SJCRH30 (cell line): ENCODE measurements at regions not wholly inside any gene's neighbourhood (a gene's known extent, or its start where the extent isn't known, plus 50 kb on each side); places are given as distances from the start of the nearest gene placed in this dataset.
"Not testable (repeated sequence)": the region's sequence is repeated elsewhere in the genome, so short reads cannot be mapped to it uniquely, and the experiment has no call there.

Source experiments
- DNase-seq, 2 experiments: peaks; one replicate each; pipeline ENCODE4 v3.0.0-alpha.2; 2015 to 2020
- H3K27ac ChIP-seq: fragments of 250-450 bp; sonication (Bioruptor Pico); 2 replicates; pipeline ENCODE4 v1.5.1; 2020; ENCODE audit warnings: mild to moderate bottlenecking, moderate library complexity
- H3K27me3 ChIP-seq: fragments of 250-450 bp; sonication (Bioruptor Pico); 2 replicates; pipeline ENCODE4 v1.5.1; 2020; ENCODE audit warnings: mild to moderate bottlenecking, moderate library complexity
- H3K36me3 ChIP-seq: fragments of 250-450 bp; sonication (Bioruptor Pico); 2 replicates; pipeline ENCODE4 v1.5.1; 2020; ENCODE audit warnings: mild to moderate bottlenecking, moderate library complexity
- H3K4me1 ChIP-seq: fragments of 250-450 bp; sonication (Bioruptor Pico); 2 replicates; pipeline ENCODE4 v1.5.1; 2020; ENCODE audit warnings: mild to moderate bottlenecking, moderate library complexity
- H3K4me3 ChIP-seq: fragments of 250-450 bp; sonication (Bioruptor Pico); 2 replicates; pipeline ENCODE4 v1.5.1; 2020; ENCODE audit warnings: mild to moderate bottlenecking, moderate library complexity
- H3K9me3 ChIP-seq: fragments of 250-450 bp; sonication (Bioruptor Pico); replicated peaks from 2 replicates; pipeline ENCODE4 v1.5.1; 2020; ENCODE audit warnings: mild to moderate bottlenecking, moderate library complexity

DNA sequence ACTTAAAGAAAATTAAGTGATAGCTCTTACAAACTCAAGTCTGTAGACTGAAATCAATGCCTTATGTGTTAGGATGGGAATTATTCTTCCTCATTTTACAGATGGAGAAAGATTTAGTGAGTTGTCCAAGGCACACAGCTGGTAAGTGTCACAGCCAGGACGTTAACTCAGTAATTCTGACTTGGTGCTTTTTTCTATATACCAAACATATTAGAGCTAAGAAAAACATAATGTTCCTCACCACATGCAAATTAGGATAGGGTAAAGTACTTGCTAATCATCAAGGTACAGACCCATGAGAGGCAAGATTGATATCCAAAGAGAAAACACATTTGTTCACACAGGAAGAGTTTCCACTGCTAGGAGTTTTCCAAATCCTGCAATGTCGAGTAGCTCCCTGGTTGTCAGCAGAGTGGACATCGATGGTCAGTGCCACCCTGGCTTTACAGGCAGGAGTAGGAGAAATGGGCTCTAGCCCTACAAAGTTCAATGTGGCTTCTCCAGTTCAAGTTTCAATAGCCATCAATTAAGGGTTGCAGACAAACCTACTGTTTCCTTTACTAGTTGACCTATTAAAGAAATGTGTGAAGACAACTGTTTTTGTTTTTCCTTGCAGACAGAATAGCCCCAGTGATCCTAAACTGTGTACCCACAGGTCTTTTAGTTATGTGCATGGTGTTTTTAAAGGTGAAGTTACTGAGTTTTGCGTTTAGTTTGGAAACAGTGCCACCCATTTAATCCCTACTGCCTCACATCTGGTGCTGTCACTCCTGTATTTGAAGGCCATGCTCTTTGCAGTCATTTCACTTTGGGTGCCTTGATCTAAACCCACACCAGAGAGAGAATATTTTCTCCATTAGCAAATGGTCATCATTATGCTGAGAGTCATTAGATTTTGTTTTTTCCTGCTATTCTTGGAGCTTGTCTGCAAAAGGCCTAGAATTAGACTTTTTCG lies 460.8 kb upstream of the SMARCA2 start:
- H3K4me3 ChIP-seq: no peak overlapping the region
- peaks cover 22% of the 10 kb centered on the region for H3K4me1 ChIP-seq
- DNase-seq: peak; percentile 64 to 86
- H3K27me3 ChIP-seq: no peaks in the 10 kb centered on the region
- H3K36me3 ChIP-seq: no peaks in the 10 kb centered on the region
- H3K27ac ChIP-seq: peak overlapping the region; percentile 55
- H3K9me3 ChIP-seq: peaks cover 7% of the 10 kb centered on the region

- H3K27me3 ChIP-seq, H3K27ac ChIP-seq, H3K4me3 ChIP-seq, H3K9me3 ChIP-seq, H3K36me3 ChIP-seq, DNase-seq: not testable (repeated sequence)
- peaks cover 20% of the 10 kb centered on the region for H3K4me1 ChIP-seq
Measured at GRCh38 chr9:1558666-1559065, 456.5 kb upstream of the SMARCA2 start.

DNA sequence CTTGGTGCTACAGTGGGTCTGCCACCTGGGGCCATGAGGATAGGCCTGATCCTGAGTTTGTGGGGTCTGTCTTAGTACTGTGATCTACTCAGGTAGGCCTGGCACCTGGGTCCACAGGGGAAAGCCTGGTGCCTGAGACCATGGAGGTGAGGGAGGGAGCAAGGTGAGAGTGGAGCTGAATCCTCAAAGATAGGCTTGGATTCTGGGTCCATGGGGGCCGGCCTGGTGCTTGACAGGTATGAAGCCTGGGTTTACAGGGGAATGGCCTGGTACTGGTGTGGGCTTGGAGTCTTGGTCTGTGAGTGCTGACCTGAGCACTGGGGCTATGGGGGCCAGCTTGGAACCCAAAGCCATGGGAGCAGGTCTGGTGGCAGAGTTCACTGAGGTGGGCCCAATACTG lies 439.2 kb upstream of the SMARCA2 start:
- H3K9me3 ChIP-seq: peaks cover 5% of the 10 kb centered on the region; the same call in 1 of the 2 replicates
- no peak overlapping the region for H3K4me3 ChIP-seq

GRCh38 chr9:1580215-1580614 lies 434.9 kb upstream of the SMARCA2 start:
- no peaks in the 10 kb centered on the region for H3K27me3 ChIP-seq
- no peak for DNase-seq
- H3K27ac ChIP-seq: no peak overlapping the region
- H3K4me1 ChIP-seq: peaks cover 2% of the 10 kb centered on the region; the same call in 1 of the 2 replicates
- H3K4me3 ChIP-seq: no peak overlapping the region
- peaks cover 2% of the 10 kb centered on the region; the same call in 1 of the 2 replicates for H3K9me3 ChIP-seq
- H3K36me3 ChIP-seq: no peaks in the 10 kb centered on the region

More for the DNA sequence above, 439.2 kb upstream of the SMARCA2 start:
- H3K27me3 ChIP-seq: no peaks in the 10 kb centered on the region
- H3K4me1 ChIP-seq: peaks cover 2% of the 10 kb centered on the region; the same call in 1 of the 2 replicates
- no peak overlapping the region for H3K27ac ChIP-seq
- no peak for DNase-seq
- no peaks in the 10 kb centered on the region for H3K36me3 ChIP-seq

DNA sequence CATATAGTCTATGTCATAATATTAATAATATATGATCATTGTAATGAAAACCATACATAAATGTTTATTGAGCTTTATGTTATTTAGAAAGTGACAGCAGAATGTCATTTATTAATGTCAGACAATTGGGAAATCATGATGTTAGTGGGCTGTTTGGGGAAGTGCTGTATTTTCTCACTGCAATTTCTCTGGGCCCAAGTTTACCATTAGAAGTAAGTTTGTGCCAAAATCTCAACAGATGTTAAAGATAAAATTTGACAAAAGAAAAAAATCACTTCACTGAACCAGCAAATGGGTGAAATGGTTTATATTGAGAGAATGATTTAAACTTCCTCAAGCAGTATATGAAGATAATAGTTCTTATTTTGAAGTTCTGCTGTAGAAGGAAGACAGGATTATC lies 433.2 kb upstream of the SMARCA2 start:
- H3K4me1 ChIP-seq: peaks cover 2% of the 10 kb centered on the region; the same call in 1 of the 2 replicates
- H3K9me3 ChIP-seq: no peaks in the 10 kb centered on the region
- H3K36me3 ChIP-seq: no peaks in the 10 kb centered on the region
- no peak overlapping the region for H3K4me3 ChIP-seq
- no peak for DNase-seq
- H3K27me3 ChIP-seq: no peaks in the 10 kb centered on the region
- H3K27ac ChIP-seq: no peak overlapping the region

- DNase-seq: no peak
- Histone ChIP-seq H3K4me3 (no peak overlapping the region), H3K4me1 (no peaks in the 10 kb centered on the region), H3K9me3 (no peaks in the 10 kb centered on the region), H3K27me3 (no peaks in the 10 kb centered on the region), H3K36me3 (no peaks in the 10 kb centered on the region), H3K27ac (no peak overlapping the region)
Measured at GRCh38 chr9:1591310-1591709, 423.8 kb upstream of the SMARCA2 start.

DNA sequence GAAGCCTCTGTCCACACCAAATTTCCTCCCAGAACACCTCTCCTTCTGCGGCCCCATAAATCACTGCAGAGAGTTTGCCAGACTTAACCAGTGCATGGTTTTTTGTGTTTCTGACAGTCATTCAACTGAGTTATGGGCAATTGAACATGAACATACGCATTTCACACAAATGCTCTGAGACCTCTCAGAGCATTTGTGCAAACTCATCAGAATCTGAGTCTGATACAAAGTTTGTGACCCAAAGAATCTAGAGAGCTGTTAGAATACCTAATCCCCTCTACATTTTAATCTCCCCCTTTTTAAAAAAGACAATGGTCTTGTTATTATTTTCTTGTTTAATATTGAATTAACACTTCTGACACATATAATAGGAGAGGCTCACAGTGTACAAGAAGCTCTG lies 416.9 kb upstream of the SMARCA2 start:
- DNase-seq: no peak
- H3K27me3 ChIP-seq: no peaks in the 10 kb centered on the region
- no peaks in the 10 kb centered on the region for H3K36me3 ChIP-seq
- H3K27ac ChIP-seq: no peak overlapping the region
- peaks cover 17% of the 10 kb centered on the region for H3K4me1 ChIP-seq
- no peak overlapping the region for H3K4me3 ChIP-seq
- no peaks in the 10 kb centered on the region; the same call in 1 of the 2 replicates for H3K9me3 ChIP-seq

DNA sequence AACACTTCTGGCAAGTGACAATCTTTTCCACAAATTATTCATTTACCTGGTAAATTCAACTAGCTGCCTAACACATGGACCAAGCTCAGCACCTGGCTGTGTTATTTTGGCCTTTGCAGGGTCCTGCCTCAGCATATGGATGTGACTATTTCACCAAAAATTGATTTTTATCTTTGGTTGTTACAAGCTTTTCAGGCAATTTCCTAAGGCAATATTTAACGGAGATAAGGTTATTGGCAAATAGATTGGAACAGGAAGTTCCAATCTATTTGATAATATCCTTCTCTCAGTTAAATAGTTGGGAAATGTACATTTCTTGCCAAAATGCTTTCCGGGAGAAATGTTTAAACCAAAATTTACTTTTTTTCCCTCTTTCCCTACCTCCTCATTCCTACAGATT lies 415.2 kb upstream of the SMARCA2 start:
- Histone ChIP-seq H3K27ac (no peak overlapping the region), H3K27me3 (no peaks in the 10 kb centered on the region), H3K36me3 (no peaks in the 10 kb centered on the region), H3K4me3 (no peak overlapping the region), H3K9me3 (no peaks in the 10 kb centered on the region; the same call in 1 of the 2 replicates), H3K4me1 (peaks cover 30% of the 10 kb centered on the region)
- no peak for DNase-seq

DNA sequence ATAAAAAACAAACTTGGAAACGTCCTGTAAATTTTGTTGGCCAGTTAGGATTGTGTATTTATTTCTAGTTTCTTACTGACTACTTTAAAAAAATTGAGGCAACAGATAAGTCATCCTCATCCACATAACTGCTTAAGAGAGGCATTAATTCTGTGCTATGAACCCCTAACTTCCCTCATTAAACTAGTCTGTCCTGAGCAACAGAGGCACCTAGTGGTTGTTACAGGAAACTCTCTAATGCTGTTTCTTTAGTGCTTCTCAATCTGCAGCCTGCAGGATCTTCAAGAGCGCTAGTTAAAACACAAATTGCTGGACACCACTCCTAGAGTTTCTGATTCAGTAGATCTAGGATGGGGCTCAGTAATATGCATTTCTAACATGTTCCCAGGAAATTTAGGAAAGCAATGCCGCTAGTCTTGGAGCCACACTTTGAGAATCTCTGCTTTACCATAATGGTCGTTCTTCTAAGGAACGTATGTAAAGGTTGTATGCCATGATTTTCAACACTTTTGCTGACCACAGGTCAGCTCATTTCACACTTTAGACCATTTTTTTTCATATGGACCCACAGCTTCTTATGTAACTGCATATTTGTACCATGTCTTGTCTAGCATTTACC lies 410.1 kb upstream of the SMARCA2 start:
- Histone ChIP-seq H3K27ac (no peak overlapping the region), H3K36me3 (no peaks in the 10 kb centered on the region), H3K4me1 (peaks cover 54% of the 10 kb centered on the region), H3K4me3 (no peak overlapping the region), H3K27me3 (no peaks in the 10 kb centered on the region), H3K9me3 (no peaks in the 10 kb centered on the region)
- DNase-seq: peak; percentile 31 to 82

DNA sequence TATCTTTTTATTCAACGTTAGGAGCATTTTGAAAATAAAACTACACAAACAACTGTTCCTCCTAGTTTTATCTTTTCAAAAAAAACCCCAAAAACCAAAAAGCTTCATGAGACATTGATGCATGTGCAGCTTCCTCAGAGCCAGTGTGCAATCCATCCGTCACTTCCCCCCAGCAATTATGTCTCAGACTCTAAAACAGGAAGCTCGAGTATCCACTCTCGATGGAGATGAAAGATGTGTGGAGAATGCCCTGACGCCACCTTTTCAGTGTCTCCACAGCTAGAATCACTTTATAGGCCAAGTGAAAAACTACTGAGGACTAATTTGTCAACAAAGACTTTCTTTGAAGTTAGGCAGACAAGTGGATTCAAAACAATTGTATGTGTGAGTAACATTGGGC lies 408.9 kb upstream of the SMARCA2 start:
- DNase-seq: no peak
- H3K36me3 ChIP-seq: no peaks in the 10 kb centered on the region
- no peak overlapping the region for H3K4me3 ChIP-seq
- no peak overlapping the region for H3K27ac ChIP-seq
- no peaks in the 10 kb centered on the region for H3K9me3 ChIP-seq
- no peaks in the 10 kb centered on the region for H3K27me3 ChIP-seq
- peaks cover 54% of the 10 kb centered on the region for H3K4me1 ChIP-seq

DNA sequence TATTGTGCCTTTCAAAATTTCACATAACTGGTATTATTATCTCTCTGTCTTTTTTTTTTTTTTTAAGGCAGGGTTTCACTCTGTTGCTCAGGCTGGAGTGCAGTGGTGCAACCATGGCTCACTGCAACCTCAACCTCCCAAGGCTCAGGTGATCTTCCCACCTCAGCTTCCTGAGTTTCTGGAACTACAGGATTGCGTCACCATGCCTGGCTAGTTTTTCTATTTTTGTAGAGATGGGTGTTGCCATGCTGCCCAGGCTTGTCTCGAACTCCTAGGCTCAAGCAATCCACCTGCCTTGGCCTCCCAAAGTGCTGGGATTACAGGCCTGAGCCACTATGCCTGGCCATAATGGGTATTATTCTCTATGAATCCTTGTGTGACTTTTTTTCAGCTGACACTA lies 402.3 kb upstream of the SMARCA2 start:
- Histone ChIP-seq H3K27ac (no peak overlapping the region), H3K4me3 (no peak overlapping the region), H3K4me1 (peaks cover 13% of the 10 kb centered on the region), H3K27me3 (no peaks in the 10 kb centered on the region), H3K9me3 (no peaks in the 10 kb centered on the region), H3K36me3 (no peaks in the 10 kb centered on the region)
- no peak for DNase-seq

- H3K27ac ChIP-seq: no peak overlapping the region
- DNase-seq: no peak
- peaks cover 4% of the 10 kb centered on the region; the same call in 1 of the 2 replicates for H3K4me1 ChIP-seq
- H3K4me3 ChIP-seq: no peak overlapping the region
- no peaks in the 10 kb centered on the region for H3K27me3 ChIP-seq
- H3K9me3 ChIP-seq: no peaks in the 10 kb centered on the region
- no peaks in the 10 kb centered on the region for H3K36me3 ChIP-seq
Measured at GRCh38 chr9:1617419-1617818, 397.7 kb upstream of the SMARCA2 start.

GRCh38 chr9:1619915-1620710 lies 395.0 kb upstream of the SMARCA2 start:
- Histone ChIP-seq H3K27ac (no peak overlapping the region), H3K4me1 (peaks cover 4% of the 10 kb centered on the region; the same call in 1 of the 2 replicates), H3K36me3 (no peaks in the 10 kb centered on the region), H3K4me3 (no peak overlapping the region), H3K27me3 (no peaks in the 10 kb centered on the region), H3K9me3 (no peaks in the 10 kb centered on the region)
- peak in 1 of 2 experiments; percentile 75 for DNase-seq

GRCh38 chr9:1637401-1637800 lies 377.7 kb upstream of the SMARCA2 start:
- H3K36me3 ChIP-seq: no peaks in the 10 kb centered on the region
- DNase-seq: no peak
- no peak overlapping the region for H3K4me3 ChIP-seq
- no peaks in the 10 kb centered on the region for H3K9me3 ChIP-seq
- H3K27me3 ChIP-seq: no peaks in the 10 kb centered on the region
- no peak overlapping the region for H3K27ac ChIP-seq
- H3K4me1 ChIP-seq: no peaks in the 10 kb centered on the region

GRCh38 chr9:1639166-1639565 lies 376.0 kb upstream of the SMARCA2 start:
- no peak for DNase-seq
- Histone ChIP-seq H3K27me3 (no peaks in the 10 kb centered on the region), H3K4me1 (no peaks in the 10 kb centered on the region), H3K4me3 (no peak overlapping the region), H3K36me3 (no peaks in the 10 kb centered on the region), H3K27ac (no peak overlapping the region), H3K9me3 (no peaks in the 10 kb centered on the region)
